Psoas muscle (tissue), 7 donors: ENCODE measurements at regions not wholly inside any gene's neighbourhood (a gene's known extent, or its start where the extent isn't known, plus 50 kb on each side); places are given as distances from the start of the nearest gene placed in this dataset.

ENCODE experiments used
- ATAC-seq, 4 donors: fragments of 200-7000 bp; cut with Tn5 transposase; one replicate each; pipeline ENCODE4 v1.9.1; 2020; ENCODE audit warnings: moderate library complexity in 3 of 4, mild to moderate bottlenecking in 2 of 4
- DNase-seq, 2 donors: peaks; one replicate each; pipeline ENCODE4 v3.0.0-alpha.2; 2020
- H3K27ac ChIP-seq: fragments of 200-600 bp; one replicate; pipeline ENCODE4 v1.8.0; 2022
- H3K27me3 ChIP-seq, 3 donors: fragments of 200-600 bp in 1 of 3; one replicate each; pipeline versions ENCODE4 v1.6.1 to v1.8.0; 2013 to 2022; ENCODE audit warnings: low read length in 2 of 3, mild to moderate bottlenecking in 2 of 3, moderate library complexity in 1 of 3; ENCODE audit not compliant: insufficient read depth in 3 of 3
- H3K36me3 ChIP-seq, 2 donors: fragments of 200-600 bp in 1 of 2; one replicate each; pipeline versions ENCODE4 v1.6.1 to v1.8.0; 2013 to 2022; ENCODE audit warnings: low read depth in 1 of 2, mild to moderate bottlenecking in 1 of 2, moderate library complexity in 1 of 2; ENCODE audit not compliant: insufficient read depth in 1 of 2
- H3K4me1 ChIP-seq: fragments of 200-600 bp; one replicate; pipeline ENCODE4 v1.8.0; 2022
- H3K4me3 ChIP-seq: fragments of 200-600 bp; one replicate; pipeline ENCODE4 v1.8.0; 2022; ENCODE audit warnings: mild to moderate bottlenecking
- H3K9me3 ChIP-seq: fragments of 200-600 bp; one replicate; pipeline ENCODE4 v1.8.0; 2022
- CTCF ChIP-seq: fragments of 200-600 bp; IDR thresholded peaks from one replicate; pipeline ENCODE4 v1.8.0; 2022; ENCODE audit warnings: antibody characterized with exemption
- WGBS, 3 donors: extraction: QIAGEN DNeasy Blood & Tissue Kit; methylation state at CpG; one replicate each; pipeline versions ENCODE4 v1.1.6 to v1.1.7; 2013; 5-methylcytosine and 5-hydroxymethylcytosine counted together
- intact Hi-C, 2 donors: fragments of 100-400 bp; cut with DNase I; formaldehyde crosslinking; loops; one replicate each; pipeline versions ENCODE4 v1.11.0 to v1.14.2; 2022
- donor health status: healthy with polysubstance abuse.
- donor health status: DM: no; HTN: no; CAD: no; lungs with moderate emphysema.
- donor health status: Bipolar disorder and iron deficiency.
- donor health status: healthy.
- donor health status: DM: yes; HTN: yes; CAD: no.
- donor health status: DM: no; HTN: no; CAD: no.
- donor health status: DM: yes; HTN: yes; CAD: no.

GRCh38 chr3:88209356-88209755 is 59.6 kb downstream of the C3orf38 start:
- Histone ChIP-seq H3K27ac (no peak overlapping the region), H3K4me1 (no peaks in the 10 kb centered on the region), H3K36me3 (no peaks in the 10 kb centered on the region), H3K4me3 (no peak overlapping the region), H3K9me3 (no peaks in the 10 kb centered on the region), H3K27me3 (no peaks in the 10 kb centered on the region)
- ATAC-seq (no peak), DNase-seq (no peak)
- TF ChIP-seq CTCF: no peak
- intact Hi-C loops: loop anchor here (10.0 kb wide), 2 partner anchors 895 to 1975 kb away; partner anchors contain the start of gene EPHA3 (in 2 of the 2)

- no peak for DNase-seq
- intact Hi-C loops: no loop called here
- no peaks in the 10 kb centered on the region for H3K36me3 ChIP-seq
- no peak for TF ChIP-seq CTCF
- no peaks in the 10 kb centered on the region for H3K27me3 ChIP-seq
- no peak overlapping the region for H3K4me3 ChIP-seq
- H3K4me1 ChIP-seq: no peaks in the 10 kb centered on the region
- ATAC-seq: no peak
- no peaks in the 10 kb centered on the region for H3K9me3 ChIP-seq
- 70 to 78% (median 76%) methylated on average over 2 of the region's 2 CpGs for WGBS, 3 donors
- no peak overlapping the region for H3K27ac ChIP-seq
Measured at GRCh38 chr3:88211096-88211890, 61.5 kb downstream of the C3orf38 start.

- no peaks in the 10 kb centered on the region for H3K9me3 ChIP-seq
- H3K4me3 ChIP-seq: no peak overlapping the region
- H3K27ac ChIP-seq: no peak overlapping the region
- intact Hi-C loops: no loop called here
- H3K4me1 ChIP-seq: no peaks in the 10 kb centered on the region
- ATAC-seq (no peak), DNase-seq (no peak)
- no peak for TF ChIP-seq CTCF
- no peaks in the 10 kb centered on the region for H3K27me3 ChIP-seq
- 10 to 15% (median 14%) methylated on average over 7 of the region's 7 CpGs for WGBS, 3 donors
- no peaks in the 10 kb centered on the region for H3K36me3 ChIP-seq
Measured at GRCh38 chr3:88219138-88219792, 69.5 kb downstream of the C3orf38 start.

GRCh38 chr3:88220126-88220525 is 70.4 kb downstream of the C3orf38 start:
- H3K36me3 ChIP-seq: no peaks in the 10 kb centered on the region
- no peak overlapping the region for H3K27ac ChIP-seq
- no peak for TF ChIP-seq CTCF
- ATAC-seq (no peak), DNase-seq (no peak)
- H3K4me1 ChIP-seq: no peaks in the 10 kb centered on the region
- no peaks in the 10 kb centered on the region for H3K27me3 ChIP-seq
- H3K9me3 ChIP-seq: no peaks in the 10 kb centered on the region
- H3K4me3 ChIP-seq: no peak overlapping the region
- intact Hi-C loops: no loop called here
- WGBS, 3 donors: 56 to 61% (median 58%) methylated on average over 4 of the region's 4 CpGs
